IMR-90 (cell line): ENCODE measurements at regions not wholly inside any gene's neighbourhood (a gene's known extent, or its start where the extent isn't known, plus 50 kb on each side); places are given as distances from the start of the nearest gene placed in this dataset.

Experiments used
- BHLHE40 ChIP-seq: fragments of 150-350 bp; IDR thresholded peaks from 2 replicates; pipeline ENCODE4 v1.6.1; 2016; ENCODE audit warnings: mild to moderate bottlenecking, low read depth, low read length
- CEBPB ChIP-seq: IDR thresholded peaks from 2 replicates; pipeline ENCODE4 v1.6.1; 2012; ENCODE audit warnings: low read depth, low read length, improper control_type of control experiment
- CHD1 ChIP-seq: IDR thresholded peaks from 2 replicates; pipeline ENCODE4 v1.6.1; 2012; ENCODE audit warnings: low read depth, low read length, improper control_type of control experiment
- FOS ChIP-seq: fragments of 150-350 bp; IDR thresholded peaks from 2 replicates; pipeline ENCODE4 v1.6.1; 2016; ENCODE audit warnings: low read depth, low read length
- POLR2A ChIP-seq: IDR thresholded peaks from 2 replicates; pipeline ENCODE4 v1.6.1; 2012; ENCODE audit warnings: mild to moderate bottlenecking, low read depth, low read length
- RAD21 ChIP-seq: IDR thresholded peaks from 2 replicates; pipeline ENCODE4 v1.6.1; 2012; ENCODE audit warnings: low read length, improper control_type of control experiment
- RFX5 ChIP-seq: IDR thresholded peaks from 2 replicates; pipeline ENCODE4 v1.8.0; 2012; ENCODE audit warnings: low read depth, mild to moderate bottlenecking, low read length, moderate library complexity
- SMC3 ChIP-seq: fragments of 150-350 bp; IDR thresholded peaks from 2 replicates; pipeline ENCODE4 v1.6.1; 2016; ENCODE audit warnings: low read depth, mild to moderate bottlenecking, antibody characterized with exemption, low read length, moderate library complexity
- TF ChIP-seq, protein P1 (sequence below): conservative IDR thresholded peaks from 2 replicates; pipeline ENCODE4 v1.5.1; 2012; ENCODE audit warnings: mild to moderate bottlenecking, low read depth, low read length, improper control_type of control experiment
- TF ChIP-seq, protein P2 (sequence below): fragments of 150-350 bp; IDR thresholded peaks from 2 replicates; pipeline ENCODE4 v1.6.1; 2016; ENCODE audit warnings: low read depth, mild to moderate bottlenecking, low read length, moderate library complexity, borderline replicate concordance

DNA sequence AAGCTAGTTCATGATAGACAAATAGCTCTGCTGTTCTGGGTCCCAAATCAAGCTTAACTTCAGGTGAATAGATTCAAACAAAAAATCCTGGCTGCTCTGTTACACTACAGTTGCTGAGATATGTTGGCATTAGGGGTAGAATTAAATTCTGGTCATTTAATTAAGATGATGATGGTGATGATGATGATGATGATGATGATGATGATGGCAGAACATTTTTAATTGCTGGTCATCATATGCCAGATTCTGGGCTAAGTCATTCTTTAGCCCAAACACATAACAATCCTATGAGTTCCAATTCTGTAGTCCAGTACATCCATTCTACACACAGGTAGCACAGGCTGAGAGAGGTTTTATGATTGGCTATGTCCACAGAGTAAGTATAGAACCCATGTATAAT, 741.5 kb downstream of the STIM2 start:
- TF ChIP-seq, protein P1, sequence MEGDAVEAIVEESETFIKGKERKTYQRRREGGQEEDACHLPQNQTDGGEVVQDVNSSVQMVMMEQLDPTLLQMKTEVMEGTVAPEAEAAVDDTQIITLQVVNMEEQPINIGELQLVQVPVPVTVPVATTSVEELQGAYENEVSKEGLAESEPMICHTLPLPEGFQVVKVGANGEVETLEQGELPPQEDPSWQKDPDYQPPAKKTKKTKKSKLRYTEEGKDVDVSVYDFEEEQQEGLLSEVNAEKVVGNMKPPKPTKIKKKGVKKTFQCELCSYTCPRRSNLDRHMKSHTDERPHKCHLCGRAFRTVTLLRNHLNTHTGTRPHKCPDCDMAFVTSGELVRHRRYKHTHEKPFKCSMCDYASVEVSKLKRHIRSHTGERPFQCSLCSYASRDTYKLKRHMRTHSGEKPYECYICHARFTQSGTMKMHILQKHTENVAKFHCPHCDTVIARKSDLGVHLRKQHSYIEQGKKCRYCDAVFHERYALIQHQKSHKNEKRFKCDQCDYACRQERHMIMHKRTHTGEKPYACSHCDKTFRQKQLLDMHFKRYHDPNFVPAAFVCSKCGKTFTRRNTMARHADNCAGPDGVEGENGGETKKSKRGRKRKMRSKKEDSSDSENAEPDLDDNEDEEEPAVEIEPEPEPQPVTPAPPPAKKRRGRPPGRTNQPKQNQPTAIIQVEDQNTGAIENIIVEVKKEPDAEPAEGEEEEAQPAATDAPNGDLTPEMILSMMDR: no peak
- TF ChIP-seq RAD21 (no peak), SMC3 (no peak), POLR2A (no peak), BHLHE40 (no peak), CEBPB (no peak), CHD1 (no peak), RFX5 (no peak), FOS (no peak)
- TF ChIP-seq, protein P2, sequence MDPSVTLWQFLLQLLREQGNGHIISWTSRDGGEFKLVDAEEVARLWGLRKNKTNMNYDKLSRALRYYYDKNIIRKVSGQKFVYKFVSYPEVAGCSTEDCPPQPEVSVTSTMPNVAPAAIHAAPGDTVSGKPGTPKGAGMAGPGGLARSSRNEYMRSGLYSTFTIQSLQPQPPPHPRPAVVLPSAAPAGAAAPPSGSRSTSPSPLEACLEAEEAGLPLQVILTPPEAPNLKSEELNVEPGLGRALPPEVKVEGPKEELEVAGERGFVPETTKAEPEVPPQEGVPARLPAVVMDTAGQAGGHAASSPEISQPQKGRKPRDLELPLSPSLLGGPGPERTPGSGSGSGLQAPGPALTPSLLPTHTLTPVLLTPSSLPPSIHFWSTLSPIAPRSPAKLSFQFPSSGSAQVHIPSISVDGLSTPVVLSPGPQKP: no peak
